ENCODE measurements at regions not wholly inside any gene's neighbourhood (a gene's known extent, or its start where the extent isn't known, plus 50 kb on each side); places are given as distances from the start of the nearest gene placed in this dataset.
A peak's percentile ranks its signal among the peaks of the same experiment; 100 is the strongest.

- no peaks in the 10 kb centered on the region for H3K4me1 ChIP-seq
- no peak overlapping the region for H3K27ac ChIP-seq
These were observed 130.2 kb downstream of the VAPA start for GRCh38 chr18:10044054-10044453.

GRCh38 chr18:10045296-10045891 is 131.6 kb downstream of the VAPA start:
- Histone ChIP-seq H3K36me3 (no peaks in the 10 kb centered on the region), H3K4me1 (no peaks in the 10 kb centered on the region), H3K27ac (peak overlapping the region; percentile 11 to 71 (median 46)), H3K4me3 (no peak overlapping the region), H3K9me3 (peaks cover 0 to 11% (median 0%) of the 10 kb centered on the region in 4 donors), H3K27me3 (no peaks in the 10 kb centered on the region)
- DNase-seq = no peak
- TF ChIP-seq POLR2A (IDR thresholded peaks at IDR 0.05) = no peak
- TF ChIP-seq, protein P1, sequence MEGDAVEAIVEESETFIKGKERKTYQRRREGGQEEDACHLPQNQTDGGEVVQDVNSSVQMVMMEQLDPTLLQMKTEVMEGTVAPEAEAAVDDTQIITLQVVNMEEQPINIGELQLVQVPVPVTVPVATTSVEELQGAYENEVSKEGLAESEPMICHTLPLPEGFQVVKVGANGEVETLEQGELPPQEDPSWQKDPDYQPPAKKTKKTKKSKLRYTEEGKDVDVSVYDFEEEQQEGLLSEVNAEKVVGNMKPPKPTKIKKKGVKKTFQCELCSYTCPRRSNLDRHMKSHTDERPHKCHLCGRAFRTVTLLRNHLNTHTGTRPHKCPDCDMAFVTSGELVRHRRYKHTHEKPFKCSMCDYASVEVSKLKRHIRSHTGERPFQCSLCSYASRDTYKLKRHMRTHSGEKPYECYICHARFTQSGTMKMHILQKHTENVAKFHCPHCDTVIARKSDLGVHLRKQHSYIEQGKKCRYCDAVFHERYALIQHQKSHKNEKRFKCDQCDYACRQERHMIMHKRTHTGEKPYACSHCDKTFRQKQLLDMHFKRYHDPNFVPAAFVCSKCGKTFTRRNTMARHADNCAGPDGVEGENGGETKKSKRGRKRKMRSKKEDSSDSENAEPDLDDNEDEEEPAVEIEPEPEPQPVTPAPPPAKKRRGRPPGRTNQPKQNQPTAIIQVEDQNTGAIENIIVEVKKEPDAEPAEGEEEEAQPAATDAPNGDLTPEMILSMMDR (IDR thresholded peaks at IDR 0.05) = no peak

More at GRCh38 chr18:10044054-10044453, 130.2 kb downstream of the VAPA start:
- no peak for DNase-seq
- no peak for TF ChIP-seq POLR2A (IDR thresholded peaks at IDR 0.05)
- TF ChIP-seq, protein P1 (IDR thresholded peaks at IDR 0.05) = no peak
- H3K27me3 ChIP-seq = no peaks in the 10 kb centered on the region
- H3K36me3 ChIP-seq = no peaks in the 10 kb centered on the region
- no peak overlapping the region for H3K4me3 ChIP-seq
- peaks cover 0 to 11% (median 0%) of the 10 kb centered on the region in 4 donors for H3K9me3 ChIP-seq

GRCh38 chr18:10046178-10046807 is 132.5 kb downstream of the VAPA start:
- no peak for TF ChIP-seq POLR2A (IDR thresholded peaks at IDR 0.05)
- TF ChIP-seq, protein P1 (IDR thresholded peaks at IDR 0.05) = no peak
- no peaks in the 10 kb centered on the region for H3K27me3 ChIP-seq
- peaks cover 0 to 11% (median 0%) of the 10 kb centered on the region in 4 donors for H3K9me3 ChIP-seq
- DNase-seq = no peak
- H3K4me3 ChIP-seq = no peak overlapping the region
- no peaks in the 10 kb centered on the region for H3K4me1 ChIP-seq
- peak overlapping the region in 3 of 4 donors; percentile 28 to 71 (median 64) for H3K27ac ChIP-seq
- no peaks in the 10 kb centered on the region for H3K36me3 ChIP-seq

DNA sequence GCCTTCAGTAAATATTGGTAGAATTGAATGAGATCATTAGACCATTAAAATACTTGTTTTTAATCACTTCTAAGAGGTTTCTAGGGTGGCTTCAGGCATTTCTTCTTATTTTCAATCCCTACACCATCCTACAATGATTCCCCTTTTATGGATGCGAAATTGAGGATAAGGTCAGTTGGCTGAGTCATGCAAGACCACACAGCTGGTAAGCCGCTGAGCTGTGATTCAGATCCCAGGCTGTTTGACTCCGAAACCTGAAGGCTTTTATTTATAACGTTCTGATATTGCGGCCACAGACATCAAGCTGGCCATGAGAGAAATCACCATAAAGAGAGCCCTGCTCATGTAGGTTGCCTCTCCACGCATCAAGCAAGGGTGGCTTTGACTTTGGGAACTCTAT is 133.4 kb downstream of the VAPA start:
- peaks cover 0 to 7% (median 0%) of the 10 kb centered on the region in 4 donors for H3K9me3 ChIP-seq
- no peaks in the 10 kb centered on the region for H3K27me3 ChIP-seq
- TF ChIP-seq POLR2A (IDR thresholded peaks at IDR 0.05) = no peak
- TF ChIP-seq, protein P1 (IDR thresholded peaks at IDR 0.05) = no peak
- H3K4me3 ChIP-seq = no peak overlapping the region
- H3K4me1 ChIP-seq = no peaks in the 10 kb centered on the region
- no peaks in the 10 kb centered on the region for H3K36me3 ChIP-seq
- no peak for DNase-seq
- H3K27ac ChIP-seq = peak overlapping the region in 3 of 4 donors; percentile 22 to 71 (median 64)

DNA sequence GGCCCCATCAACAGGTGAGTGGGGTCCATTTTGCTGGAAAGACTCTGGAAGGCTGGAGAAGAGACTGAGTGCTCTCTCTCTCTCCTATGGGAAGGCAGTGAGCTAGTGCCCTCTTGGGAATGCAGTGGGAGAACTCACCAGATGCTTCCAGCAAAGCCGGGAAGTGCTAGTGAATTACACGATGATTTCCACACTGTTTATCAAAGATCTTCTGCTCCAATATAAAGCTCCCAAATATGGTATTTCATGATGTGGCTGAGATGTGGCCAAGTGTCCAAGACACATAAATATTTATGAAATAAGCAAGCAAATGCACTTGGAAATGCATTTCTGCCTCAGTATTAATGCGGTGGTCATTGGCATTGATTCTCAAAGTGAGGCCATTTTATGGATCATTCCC is 135.9 kb downstream of the VAPA start:
- Histone ChIP-seq H3K36me3 (no peaks in the 10 kb centered on the region), H3K9me3 (no peaks in the 10 kb centered on the region), H3K4me1 (no peaks in the 10 kb centered on the region), H3K27ac (peak overlapping the region; percentile 11 to 81 (median 40)), H3K27me3 (no peaks in the 10 kb centered on the region), H3K4me3 (no peak overlapping the region)
- TF ChIP-seq POLR2A (IDR thresholded peaks at IDR 0.05) = no peak
- TF ChIP-seq, protein P1 (IDR thresholded peaks at IDR 0.05) = no peak
- peak in 1 of 3 donors; percentile 59 for DNase-seq
